ENCODE measurements at regions not wholly inside any gene's neighbourhood (a gene's known extent, or its start where the extent isn't known, plus 50 kb on each side); places are given as distances from the start of the nearest gene placed in this dataset.
"Not testable (repeated sequence)": the region's sequence is repeated elsewhere in the genome, so short reads cannot be mapped to it uniquely, and the experiment has no call there.

DNA sequence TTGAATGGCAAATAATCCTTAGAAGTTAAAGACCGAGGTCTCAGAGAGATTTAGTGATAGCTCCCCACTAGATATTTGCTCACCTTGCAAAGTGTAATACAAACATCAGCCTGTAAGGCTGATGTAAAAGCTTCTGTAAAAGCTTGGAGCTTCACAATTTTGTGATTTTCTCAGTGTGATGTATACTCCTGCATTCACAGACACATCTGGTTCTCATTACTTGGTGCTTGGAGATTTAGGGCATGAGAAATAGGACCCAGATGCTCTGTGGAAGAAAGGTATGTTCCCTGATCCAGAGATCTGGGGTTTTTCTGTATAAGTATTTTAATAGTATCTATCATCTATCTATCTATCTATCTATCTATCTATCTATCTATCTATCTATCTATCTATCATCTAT is 1664.3 kb downstream of the C4orf33 start:
- Histone ChIP-seq H3K4me3 (no peak overlapping the region), H3K27me3 (replicated peaks in 1 of 2; ENCODE audit: control insufficient read depth in 2 of 2, insufficient read depth in 2 of 2, low read length in 1 of 2) (no peaks in the 10 kb centered on the region), H3K79me2 (ENCODE audit: control insufficient read depth, insufficient read depth, low read length) (no peaks in the 10 kb centered on the region), H2AFZ (ENCODE audit: control insufficient read depth, low read depth, low read length) (no peak overlapping the region), H3K36me3 (ENCODE audit: control insufficient read depth in 2 of 2, insufficient read depth in 2 of 2, low read length in 1 of 2) (no peaks in the 10 kb centered on the region), H3K9ac (ENCODE audit: control insufficient read depth, insufficient read depth, low read length) (no peak overlapping the region), H3K9me3 (replicated peaks; ENCODE audit: control insufficient read depth, insufficient read depth, low read length) (no peaks in the 10 kb centered on the region), H3K4me2 (ENCODE audit: control insufficient read depth, insufficient read depth) (no peak overlapping the region), H3K4me1 (ENCODE audit: control insufficient read depth, insufficient read depth, low read length) (no peaks in the 10 kb centered on the region), H4K20me1 (ENCODE audit: control insufficient read depth, insufficient read depth) (no peaks in the 10 kb centered on the region), H3K27ac (ENCODE audit: control insufficient read depth, insufficient read depth) (no peak overlapping the region)
- no TSS peak for BruUV-seq (replicated peaks)
- in situ Hi-C loops (cut with MboI), result no loop called here
- TF ChIP-seq CREM (IDR thresholded peaks at IDR 0.05; ENCODE audit: low read depth), result no peak
- TF ChIP-seq, protein P1, sequence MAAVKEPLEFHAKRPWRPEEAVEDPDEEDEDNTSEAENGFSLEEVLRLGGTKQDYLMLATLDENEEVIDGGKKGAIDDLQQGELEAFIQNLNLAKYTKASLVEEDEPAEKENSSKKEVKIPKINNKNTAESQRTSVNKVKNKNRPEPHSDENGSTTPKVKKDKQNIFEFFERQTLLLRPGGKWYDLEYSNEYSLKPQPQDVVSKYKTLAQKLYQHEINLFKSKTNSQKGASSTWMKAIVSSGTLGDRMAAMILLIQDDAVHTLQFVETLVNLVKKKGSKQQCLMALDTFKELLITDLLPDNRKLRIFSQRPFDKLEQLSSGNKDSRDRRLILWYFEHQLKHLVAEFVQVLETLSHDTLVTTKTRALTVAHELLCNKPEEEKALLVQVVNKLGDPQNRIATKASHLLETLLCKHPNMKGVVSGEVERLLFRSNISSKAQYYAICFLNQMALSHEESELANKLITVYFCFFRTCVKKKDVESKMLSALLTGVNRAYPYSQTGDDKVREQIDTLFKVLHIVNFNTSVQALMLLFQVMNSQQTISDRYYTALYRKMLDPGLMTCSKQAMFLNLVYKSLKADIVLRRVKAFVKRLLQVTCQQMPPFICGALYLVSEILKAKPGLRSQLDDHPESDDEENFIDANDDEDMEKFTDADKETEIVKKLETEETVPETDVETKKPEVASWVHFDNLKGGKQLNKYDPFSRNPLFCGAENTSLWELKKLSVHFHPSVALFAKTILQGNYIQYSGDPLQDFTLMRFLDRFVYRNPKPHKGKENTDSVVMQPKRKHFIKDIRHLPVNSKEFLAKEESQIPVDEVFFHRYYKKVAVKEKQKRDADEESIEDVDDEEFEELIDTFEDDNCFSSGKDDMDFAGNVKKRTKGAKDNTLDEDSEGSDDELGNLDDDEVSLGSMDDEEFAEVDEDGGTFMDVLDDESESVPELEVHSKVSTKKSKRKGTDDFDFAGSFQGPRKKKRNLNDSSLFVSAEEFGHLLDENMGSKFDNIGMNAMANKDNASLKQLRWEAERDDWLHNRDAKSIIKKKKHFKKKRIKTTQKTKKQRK (IDR thresholded peaks at IDR 0.05; ENCODE audit: low read depth, low read length), result no peak
- TF ChIP-seq SP1 (IDR thresholded peaks at IDR 0.05; ENCODE audit: low read depth, low read length), result no peak
- TF ChIP-seq CHD1 (IDR thresholded peaks at IDR 0.05; ENCODE audit: low read depth, low read length), result no peak
- TF ChIP-seq CBX5 (IDR thresholded peaks at IDR 0.05; ENCODE audit: low read depth), result no peak
- no peak for TF ChIP-seq MYB (IDR thresholded peaks at IDR 0.05; ENCODE audit: borderline replicate concordance, low read depth, low read length)
- TF ChIP-seq ZNF622 (IDR thresholded peaks at IDR 0.05), result no peak
- TF ChIP-seq GATAD2B (conservative IDR thresholded peaks at IDR 0.05; ENCODE audit: low read depth), result no peak
- no peak for TF ChIP-seq NFXL1 (IDR thresholded peaks at IDR 0.05; ENCODE audit: borderline replicate concordance)
- TF ChIP-seq TARDBP (IDR thresholded peaks at IDR 0.05; ENCODE audit: borderline replicate concordance), result no peak
- TF ChIP-seq, protein P2, sequence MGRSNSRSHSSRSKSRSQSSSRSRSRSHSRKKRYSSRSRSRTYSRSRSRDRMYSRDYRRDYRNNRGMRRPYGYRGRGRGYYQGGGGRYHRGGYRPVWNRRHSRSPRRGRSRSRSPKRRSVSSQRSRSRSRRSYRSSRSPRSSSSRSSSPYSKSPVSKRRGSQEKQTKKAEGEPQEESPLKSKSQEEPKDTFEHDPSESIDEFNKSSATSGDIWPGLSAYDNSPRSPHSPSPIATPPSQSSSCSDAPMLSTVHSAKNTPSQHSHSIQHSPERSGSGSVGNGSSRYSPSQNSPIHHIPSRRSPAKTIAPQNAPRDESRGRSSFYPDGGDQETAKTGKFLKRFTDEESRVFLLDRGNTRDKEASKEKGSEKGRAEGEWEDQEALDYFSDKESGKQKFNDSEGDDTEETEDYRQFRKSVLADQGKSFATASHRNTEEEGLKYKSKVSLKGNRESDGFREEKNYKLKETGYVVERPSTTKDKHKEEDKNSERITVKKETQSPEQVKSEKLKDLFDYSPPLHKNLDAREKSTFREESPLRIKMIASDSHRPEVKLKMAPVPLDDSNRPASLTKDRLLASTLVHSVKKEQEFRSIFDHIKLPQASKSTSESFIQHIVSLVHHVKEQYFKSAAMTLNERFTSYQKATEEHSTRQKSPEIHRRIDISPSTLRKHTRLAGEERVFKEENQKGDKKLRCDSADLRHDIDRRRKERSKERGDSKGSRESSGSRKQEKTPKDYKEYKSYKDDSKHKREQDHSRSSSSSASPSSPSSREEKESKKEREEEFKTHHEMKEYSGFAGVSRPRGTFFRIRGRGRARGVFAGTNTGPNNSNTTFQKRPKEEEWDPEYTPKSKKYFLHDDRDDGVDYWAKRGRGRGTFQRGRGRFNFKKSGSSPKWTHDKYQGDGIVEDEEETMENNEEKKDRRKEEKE (IDR thresholded peaks at IDR 0.05), result no peak
- no peak for TF ChIP-seq NRF1 (conservative IDR thresholded peaks at IDR 0.05; ENCODE audit: low read depth, low read length)
- TF ChIP-seq CBX3 (IDR thresholded peaks at IDR 0.05; ENCODE audit: borderline replicate concordance, low read depth), result no peak
- intact Hi-C loops (cut with micrococcal nuclease; ENCODE audit: unreplicated experiment), result no loop called here
- POLR2A ChIA-PET, result no interaction called here
- RAD21 ChIA-PET (ENCODE audit: unreplicated experiment), result no interaction called here
- ATAC-seq (no peak), FAIRE-seq (no peak), DNase-seq (ENCODE audit: low read depth, low spot score) (no peak)
- 0% methylated on average over 1 of the region's 1 CpG for WGBS (ENCODE audit: insufficient coverage, insufficient replicate concordance, low lambda C conversion rate, missing lambda C conversion rate)
- SMC1A ChIA-PET (ENCODE audit: uncharacterized antibody, unreplicated experiment), result interaction anchor here (1.4 kb wide), 1 partner anchor 21 kb away, joined by 3 read pairs; no protein-coding TSS in a partner anchor
- CTCF ChIA-PET, result no interaction called here

DNA sequence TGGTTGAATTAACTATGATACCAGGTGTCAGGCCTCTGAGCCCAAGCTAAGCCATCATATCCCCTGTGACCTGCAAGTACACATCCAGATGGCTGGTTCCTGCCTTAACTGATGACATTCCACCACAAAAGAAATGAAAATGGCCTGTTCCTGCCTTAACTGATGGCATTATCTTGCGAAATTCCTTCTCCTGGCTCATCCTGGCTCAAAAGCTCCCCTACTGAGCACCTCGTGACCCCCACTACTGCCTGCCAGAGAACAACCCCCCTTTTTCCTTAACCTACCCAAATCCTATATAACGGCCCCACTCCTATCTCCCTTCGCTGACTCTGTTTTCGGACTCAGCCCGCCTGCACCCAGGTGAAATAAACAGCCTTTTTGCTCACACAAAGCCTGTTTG is 1671.4 kb downstream of the C4orf33 start:
- H3K4me1 ChIP-seq (ENCODE audit: control insufficient read depth, insufficient read depth, low read length); H3K27ac ChIP-seq (ENCODE audit: control insufficient read depth, insufficient read depth); H4K20me1 ChIP-seq (ENCODE audit: control insufficient read depth, insufficient read depth); ATAC-seq; H3K9me3 ChIP-seq (replicated peaks; ENCODE audit: control insufficient read depth, insufficient read depth, low read length); BruUV-seq (replicated peaks); H3K4me3 ChIP-seq; FAIRE-seq; CTCF ChIA-PET; in situ Hi-C loops (cut with MboI); H2AFZ ChIP-seq (ENCODE audit: control insufficient read depth, low read depth, low read length); H3K27me3 ChIP-seq (replicated peaks in 1 of 2; ENCODE audit: control insufficient read depth in 2 of 2, insufficient read depth in 2 of 2, low read length in 1 of 2); intact Hi-C loops (cut with micrococcal nuclease; ENCODE audit: unreplicated experiment); H3K4me2 ChIP-seq (ENCODE audit: control insufficient read depth, insufficient read depth); H3K36me3 ChIP-seq (ENCODE audit: control insufficient read depth in 2 of 2, insufficient read depth in 2 of 2, low read length in 1 of 2); POLR2A ChIA-PET; RAD21 ChIA-PET (ENCODE audit: unreplicated experiment); H3K9ac ChIP-seq (ENCODE audit: control insufficient read depth, insufficient read depth, low read length); H3K79me2 ChIP-seq (ENCODE audit: control insufficient read depth, insufficient read depth, low read length); SMC1A ChIA-PET (ENCODE audit: uncharacterized antibody, unreplicated experiment); DNase-seq (ENCODE audit: low read depth, low spot score): not testable (repeated sequence)
- WGBS (ENCODE audit: insufficient coverage, insufficient replicate concordance, low lambda C conversion rate, missing lambda C conversion rate), result 9% methylated on average over 6 of the region's 6 CpGs

Measured in GM12878 (cell line).